ENCODE measurements at regions not wholly inside any gene's neighbourhood (a gene's known extent, or its start where the extent isn't known, plus 50 kb on each side); places are given as distances from the start of the nearest gene placed in this dataset.

DNA sequence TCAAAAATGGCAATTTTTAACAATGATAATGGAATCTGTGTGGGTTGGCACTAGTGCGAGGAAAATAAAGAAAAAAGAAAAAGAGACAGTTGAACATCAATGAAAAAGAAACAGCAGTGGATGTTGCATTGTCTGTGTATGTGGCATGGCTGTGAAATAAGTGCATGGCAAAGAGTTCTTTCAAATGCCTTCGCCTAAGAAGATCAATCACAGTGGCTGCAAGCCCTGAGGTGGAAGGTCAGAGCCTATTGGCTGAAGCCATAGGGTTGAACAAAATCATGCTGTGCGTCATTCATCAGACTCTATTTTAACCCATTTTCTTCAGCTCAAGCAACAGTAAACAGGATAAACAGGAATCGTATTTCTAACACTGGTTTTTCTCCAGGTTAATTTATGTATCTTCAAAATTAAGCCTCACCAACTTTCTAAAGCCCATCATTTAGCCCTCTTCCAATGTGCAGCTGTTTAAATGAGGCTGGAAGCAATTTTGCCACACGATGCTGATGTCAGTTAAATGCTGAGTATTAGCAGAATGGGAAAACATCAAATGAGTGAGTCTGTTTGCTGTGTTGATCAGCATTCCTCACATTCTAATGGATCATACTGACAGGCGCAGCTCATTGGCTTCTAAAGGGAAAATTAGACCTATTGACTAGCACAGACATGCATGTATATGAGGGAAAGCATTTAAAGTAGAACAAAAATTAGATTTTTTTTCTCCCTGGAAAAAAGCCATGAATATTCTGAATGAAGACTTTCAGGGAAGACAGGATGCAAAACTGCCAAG is 955.9 kb upstream of the EYS start:
- no peaks in the 10 kb centered on the region for H3K27me3 ChIP-seq
- H3K4me3 ChIP-seq, result no peak overlapping the region
- TF ChIP-seq, protein P1, sequence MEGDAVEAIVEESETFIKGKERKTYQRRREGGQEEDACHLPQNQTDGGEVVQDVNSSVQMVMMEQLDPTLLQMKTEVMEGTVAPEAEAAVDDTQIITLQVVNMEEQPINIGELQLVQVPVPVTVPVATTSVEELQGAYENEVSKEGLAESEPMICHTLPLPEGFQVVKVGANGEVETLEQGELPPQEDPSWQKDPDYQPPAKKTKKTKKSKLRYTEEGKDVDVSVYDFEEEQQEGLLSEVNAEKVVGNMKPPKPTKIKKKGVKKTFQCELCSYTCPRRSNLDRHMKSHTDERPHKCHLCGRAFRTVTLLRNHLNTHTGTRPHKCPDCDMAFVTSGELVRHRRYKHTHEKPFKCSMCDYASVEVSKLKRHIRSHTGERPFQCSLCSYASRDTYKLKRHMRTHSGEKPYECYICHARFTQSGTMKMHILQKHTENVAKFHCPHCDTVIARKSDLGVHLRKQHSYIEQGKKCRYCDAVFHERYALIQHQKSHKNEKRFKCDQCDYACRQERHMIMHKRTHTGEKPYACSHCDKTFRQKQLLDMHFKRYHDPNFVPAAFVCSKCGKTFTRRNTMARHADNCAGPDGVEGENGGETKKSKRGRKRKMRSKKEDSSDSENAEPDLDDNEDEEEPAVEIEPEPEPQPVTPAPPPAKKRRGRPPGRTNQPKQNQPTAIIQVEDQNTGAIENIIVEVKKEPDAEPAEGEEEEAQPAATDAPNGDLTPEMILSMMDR (IDR thresholded peaks at IDR 0.05), result no peak
- no peaks in the 10 kb centered on the region for H3K36me3 ChIP-seq
- DNase-seq (ENCODE audit: low spot score), result no peak
- H3K27ac ChIP-seq, result no peak overlapping the region
- H3K9me3 ChIP-seq, result no peaks in the 10 kb centered on the region
- H3K4me1 ChIP-seq, result no peaks in the 10 kb centered on the region

GRCh38 chr6:66662196-66662595 is 955.2 kb upstream of the EYS start:
- TF ChIP-seq, protein P1 (IDR thresholded peaks at IDR 0.05), result peak in 1 of 2 donors; percentile 47
- Histone ChIP-seq H3K27ac (no peak overlapping the region), H3K4me3 (no peak overlapping the region), H3K27me3 (no peaks in the 10 kb centered on the region), H3K9me3 (no peaks in the 10 kb centered on the region), H3K4me1 (no peaks in the 10 kb centered on the region), H3K36me3 (no peaks in the 10 kb centered on the region)
- DNase-seq (ENCODE audit: low spot score), result no peak

- no peaks in the 10 kb centered on the region for H3K27me3 ChIP-seq
- H3K9me3 ChIP-seq, result peaks cover 0 to 5% of the 10 kb centered on the region in 2 donors
- no peak overlapping the region for H3K27ac ChIP-seq
- no peaks in the 10 kb centered on the region for H3K36me3 ChIP-seq
- H3K4me3 ChIP-seq, result no peak overlapping the region
- TF ChIP-seq, protein P1 (IDR thresholded peaks at IDR 0.05), result no peak
- no peak for DNase-seq (ENCODE audit: low spot score)
- H3K4me1 ChIP-seq, result no peaks in the 10 kb centered on the region
Observed at GRCh38 chr6:66655420-66655819, 948.4 kb upstream of the EYS start.

- peaks cover 0 to 4% of the 10 kb centered on the region in 2 donors for H3K9me3 ChIP-seq
- TF ChIP-seq, protein P1 (IDR thresholded peaks at IDR 0.05), result no peak
- no peaks in the 10 kb centered on the region for H3K36me3 ChIP-seq
- DNase-seq (ENCODE audit: low spot score), result no peak
- H3K27ac ChIP-seq, result no peak overlapping the region
- no peaks in the 10 kb centered on the region for H3K4me1 ChIP-seq
- no peak overlapping the region for H3K4me3 ChIP-seq
- H3K27me3 ChIP-seq, result no peaks in the 10 kb centered on the region
Observed at GRCh38 chr6:66638518-66638917, 931.5 kb upstream of the EYS start.

DNA sequence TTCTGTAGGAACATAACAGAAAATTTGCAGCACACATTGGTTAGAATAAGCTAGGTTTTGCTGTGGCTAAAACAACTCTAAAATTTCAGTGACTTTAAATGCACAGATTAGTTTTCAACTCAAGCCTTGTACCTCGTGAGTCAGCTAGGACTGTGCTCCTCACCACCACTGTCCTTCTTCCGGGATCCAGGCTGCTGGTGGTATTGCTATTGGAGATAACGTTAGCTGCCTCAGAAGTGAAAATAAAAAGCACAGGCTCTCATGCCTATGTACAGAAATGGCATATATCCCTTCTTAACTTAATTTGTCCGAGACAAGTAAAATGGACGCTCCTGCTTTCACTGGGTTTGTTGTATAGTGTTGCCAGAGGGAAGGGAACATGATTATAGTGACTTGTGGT is 931.1 kb upstream of the EYS start:
- H3K36me3 ChIP-seq, result no peaks in the 10 kb centered on the region
- DNase-seq (ENCODE audit: low spot score), result no peak

More for the DNA sequence above, 931.1 kb upstream of the EYS start:
- TF ChIP-seq, protein P1 (IDR thresholded peaks at IDR 0.05), result no peak
- Histone ChIP-seq H3K27ac (no peak overlapping the region), H3K27me3 (no peaks in the 10 kb centered on the region), H3K4me1 (no peaks in the 10 kb centered on the region), H3K9me3 (peaks cover 0 to 3% of the 10 kb centered on the region in 2 donors), H3K4me3 (no peak overlapping the region)

Measured in right atrium auricular region (tissue), 2 donors.